ENCODE measurements at regions not wholly inside any gene's neighbourhood (a gene's known extent, or its start where the extent isn't known, plus 50 kb on each side); places are given as distances from the start of the nearest gene placed in this dataset.

DNA sequence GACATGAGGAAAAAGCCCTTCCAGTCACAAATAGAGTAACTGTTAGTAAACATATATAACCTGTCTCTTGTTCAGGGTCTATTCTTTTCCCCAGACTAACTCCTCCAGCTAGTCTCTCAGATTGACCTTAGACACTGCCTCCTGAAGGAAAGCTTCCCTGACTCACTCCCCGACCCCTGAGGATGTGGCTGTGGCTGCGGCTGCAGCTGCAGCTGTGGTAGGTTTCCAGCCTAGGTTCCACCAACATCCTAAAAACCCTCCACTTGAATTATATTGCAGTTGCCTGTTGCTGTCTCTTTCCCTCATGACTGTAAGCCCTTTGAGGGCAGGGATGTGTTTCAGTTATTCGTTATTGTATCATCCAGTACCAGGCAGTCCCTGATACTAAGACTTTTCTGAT is 132.9 kb upstream of the C1orf21 start:
- no peaks in the 10 kb centered on the region for H3K79me2 ChIP-seq (ENCODE audit: control insufficient read depth, insufficient read depth, low read length)
- in situ Hi-C loops (cut with MboI), result no loop called here
- ChIA-PET SMC1A (ENCODE audit: uncharacterized antibody, unreplicated experiment) (no interaction called here), POLR2A (no interaction called here), CTCF (no interaction called here), RAD21 (ENCODE audit: unreplicated experiment) (no interaction called here)
- no peak overlapping the region for H2AFZ ChIP-seq (ENCODE audit: control insufficient read depth, low read depth, low read length)
- no peak overlapping the region for H3K4me2 ChIP-seq (ENCODE audit: control insufficient read depth, insufficient read depth)
- ATAC-seq (no peak), DNase-seq (ENCODE audit: low read depth, low spot score) (no peak), FAIRE-seq (no peak)
- H3K4me1 ChIP-seq (ENCODE audit: control insufficient read depth, insufficient read depth, low read length), result no peaks in the 10 kb centered on the region
- no peaks in the 10 kb centered on the region; a peak in 1 of 4 replicates for H3K27me3 ChIP-seq (replicated peaks in 1 of 2; ENCODE audit: control insufficient read depth in 2 of 2, insufficient read depth in 2 of 2, low read length in 1 of 2)
- H3K9ac ChIP-seq (ENCODE audit: control insufficient read depth, insufficient read depth, low read length), result no peak overlapping the region
- H4K20me1 ChIP-seq (ENCODE audit: control insufficient read depth, insufficient read depth), result no peaks in the 10 kb centered on the region
- H3K9me3 ChIP-seq (replicated peaks; ENCODE audit: control insufficient read depth, insufficient read depth, low read length), result no peaks in the 10 kb centered on the region
- no peak for TF ChIP-seq SUZ12 (IDR thresholded peaks at IDR 0.05; ENCODE audit: unreplicated experiment)
- TF ChIP-seq NRF1 (conservative IDR thresholded peaks at IDR 0.05; ENCODE audit: low read depth, low read length), result no peak
- no peak for TF ChIP-seq ZNF207 (IDR thresholded peaks at IDR 0.05; ENCODE audit: borderline replicate concordance)
- no peak for TF ChIP-seq ZSCAN29 (IDR thresholded peaks at IDR 0.05)
- no peak for TF ChIP-seq EED (IDR thresholded peaks at IDR 0.05; ENCODE audit: low read depth)
- no peak for TF ChIP-seq EZH2 (IDR thresholded peaks at IDR 0.05; ENCODE audit: borderline replicate concordance, control insufficient read depth, low read depth, low read length)
- TF ChIP-seq HCFC1 (IDR thresholded peaks at IDR 0.05; ENCODE audit: low read length), result no peak
- 45% methylated on average over 3 of the region's 3 CpGs for WGBS (ENCODE audit: insufficient coverage, insufficient replicate concordance, low lambda C conversion rate, missing lambda C conversion rate)
- no TSS peak for BruUV-seq (replicated peaks)
- intact Hi-C loops (cut with micrococcal nuclease; ENCODE audit: unreplicated experiment), result no loop called here
- H3K36me3 ChIP-seq (ENCODE audit: control insufficient read depth in 2 of 2, insufficient read depth in 2 of 2, low read length in 1 of 2), result no peaks in the 10 kb centered on the region
- H3K27ac ChIP-seq (ENCODE audit: control insufficient read depth, insufficient read depth), result no peak overlapping the region
- H3K4me3 ChIP-seq, result no peak overlapping the region

DNA sequence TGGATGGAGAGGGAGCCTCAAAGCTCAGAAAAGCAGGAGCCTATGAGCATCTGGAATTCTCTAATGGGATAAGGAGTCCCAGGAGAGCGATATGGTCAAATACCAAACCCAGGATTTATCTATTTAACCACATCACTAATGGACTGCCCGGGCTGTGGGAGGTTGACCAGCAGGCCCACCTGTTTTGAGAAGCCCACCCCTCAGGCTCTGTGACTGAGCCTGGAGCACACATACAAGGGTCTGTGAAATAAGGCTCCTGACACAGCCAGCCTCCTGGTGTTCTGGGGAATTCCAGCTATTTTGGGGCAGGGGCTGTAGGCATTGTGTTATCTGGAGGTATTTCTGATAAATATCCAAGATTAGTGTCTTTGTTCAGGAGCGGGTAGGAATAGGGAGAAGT is 132.0 kb upstream of the C1orf21 start:
- ChIA-PET CTCF (interaction anchor here (0.6 kb wide), 1 partner anchor 214 kb away, joined by 3 read pairs; no protein-coding TSS in a partner anchor), RAD21 (ENCODE audit: unreplicated experiment) (no interaction called here), SMC1A (ENCODE audit: uncharacterized antibody, unreplicated experiment) (no interaction called here), POLR2A (no interaction called here)
- TF ChIP-seq SMAD1 (IDR thresholded peaks at IDR 0.05; ENCODE audit: low read depth, partially characterized antibody), result no peak
- TF ChIP-seq JUND (IDR thresholded peaks at IDR 0.05; ENCODE audit: low read depth, low read length), result no peak
- TF ChIP-seq ATF7 (IDR thresholded peaks at IDR 0.05; ENCODE audit: low read depth), result no peak
- TF ChIP-seq STAT3 (IDR thresholded peaks at IDR 0.05; ENCODE audit: low read depth, low read length), result no peak
- no peak for TF ChIP-seq NR2F1 (conservative IDR thresholded peaks at IDR 0.05)
- TF ChIP-seq SPI1 (IDR thresholded peaks at IDR 0.05; ENCODE audit: borderline replicate concordance, insufficient read depth, low read depth, low read length), result no peak
- TF ChIP-seq FOXM1 (IDR thresholded peaks at IDR 0.05; ENCODE audit: low read depth, low read length), result no peak
- no peak for TF ChIP-seq MEF2A (IDR thresholded peaks at IDR 0.05; ENCODE audit: insufficient read depth, low read depth, low read length)
- TF ChIP-seq MYB (IDR thresholded peaks at IDR 0.05; ENCODE audit: borderline replicate concordance, low read depth, low read length), result no peak
- TF ChIP-seq, protein P1, sequence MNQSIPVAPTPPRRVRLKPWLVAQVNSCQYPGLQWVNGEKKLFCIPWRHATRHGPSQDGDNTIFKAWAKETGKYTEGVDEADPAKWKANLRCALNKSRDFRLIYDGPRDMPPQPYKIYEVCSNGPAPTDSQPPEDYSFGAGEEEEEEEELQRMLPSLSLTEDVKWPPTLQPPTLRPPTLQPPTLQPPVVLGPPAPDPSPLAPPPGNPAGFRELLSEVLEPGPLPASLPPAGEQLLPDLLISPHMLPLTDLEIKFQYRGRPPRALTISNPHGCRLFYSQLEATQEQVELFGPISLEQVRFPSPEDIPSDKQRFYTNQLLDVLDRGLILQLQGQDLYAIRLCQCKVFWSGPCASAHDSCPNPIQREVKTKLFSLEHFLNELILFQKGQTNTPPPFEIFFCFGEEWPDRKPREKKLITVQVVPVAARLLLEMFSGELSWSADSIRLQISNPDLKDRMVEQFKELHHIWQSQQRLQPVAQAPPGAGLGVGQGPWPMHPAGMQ (IDR thresholded peaks at IDR 0.05; ENCODE audit: borderline replicate concordance), result no peak
- no peak for ATAC-seq
- Histone ChIP-seq H3K27me3 (replicated peaks in 1 of 2; ENCODE audit: control insufficient read depth in 2 of 2, insufficient read depth in 2 of 2, low read length in 1 of 2) (no peaks in the 10 kb centered on the region; a peak in 1 of 4 replicates), H3K9me3 (replicated peaks; ENCODE audit: control insufficient read depth, insufficient read depth, low read length) (no peaks in the 10 kb centered on the region), H3K9ac (ENCODE audit: control insufficient read depth, insufficient read depth, low read length) (no peak overlapping the region), H3K4me1 (ENCODE audit: control insufficient read depth, insufficient read depth, low read length) (no peaks in the 10 kb centered on the region), H3K4me3 (no peak overlapping the region), H3K27ac (ENCODE audit: control insufficient read depth, insufficient read depth) (no peak overlapping the region), H3K79me2 (ENCODE audit: control insufficient read depth, insufficient read depth, low read length) (no peaks in the 10 kb centered on the region), H3K4me2 (ENCODE audit: control insufficient read depth, insufficient read depth) (no peak overlapping the region), H3K36me3 (ENCODE audit: control insufficient read depth in 2 of 2, insufficient read depth in 2 of 2, low read length in 1 of 2) (no peaks in the 10 kb centered on the region), H4K20me1 (ENCODE audit: control insufficient read depth, insufficient read depth) (no peaks in the 10 kb centered on the region), H2AFZ (ENCODE audit: control insufficient read depth, low read depth, low read length) (no peak overlapping the region)
- WGBS (ENCODE audit: insufficient coverage, insufficient replicate concordance, low lambda C conversion rate, missing lambda C conversion rate), result 42% methylated on average over 3 of the region's 3 CpGs
- BruUV-seq (replicated peaks), result no TSS peak
- intact Hi-C loops (cut with micrococcal nuclease; ENCODE audit: unreplicated experiment) (no loop called here), in situ Hi-C loops (cut with MboI) (no loop called here)
- FAIRE-seq, result no peak
- no peak for DNase-seq (ENCODE audit: low read depth, low spot score)

All from GM12878 (cell line).